Cardiac muscle cell (in vitro differentiated cells and primary cell): ENCODE measurements at regions not wholly inside any gene's neighbourhood (a gene's known extent, or its start where the extent isn't known, plus 50 kb on each side); places are given as distances from the start of the nearest gene placed in this dataset.

Experiments
- DNase-seq, 2 donors: peaks; one replicate each; pipeline versions ENCODE4 v3.0.0 to v3.0.0-alpha.2; 2010 to 2017; ENCODE audit warnings: low read depth in 1 of 2, low spot score in 1 of 2
- H3K27ac ChIP-seq: fragments of 200-600 bp; sonication (generic); 2 replicates; pipeline ENCODE4 v1.5.1; 2016
- H3K27me3 ChIP-seq: fragments of 200-600 bp; sonication (generic); 2 replicates; pipeline ENCODE4 v1.6.0; 2016; ENCODE audit warnings: control low read depth
- H3K36me3 ChIP-seq: fragments of 200-600 bp; sonication (generic); 2 replicates; pipeline ENCODE4 v1.5.1; 2016; ENCODE audit warnings: control low read depth
- H3K4me1 ChIP-seq: fragments of 200-600 bp; sonication (generic); 2 replicates; pipeline ENCODE4 v1.8.1; 2017; ENCODE audit warnings: low read depth, mild to moderate bottlenecking, mixed run types
- H3K4me3 ChIP-seq: fragments of 200-600 bp; sonication (generic); 2 replicates; pipeline ENCODE4 v1.5.1; 2016; ENCODE audit warnings: mild to moderate bottlenecking
- H3K9me3 ChIP-seq: fragments of 200-600 bp; sonication (generic); 2 replicates; pipeline ENCODE4 v1.5.1; 2017; ENCODE audit warnings: low read depth, mild to moderate bottlenecking, control low read depth
- CTCF ChIP-seq: IDR thresholded peaks from 2 replicates; pipeline ENCODE4 v1.5.1; 2012; ENCODE audit warnings: low read depth, mild to moderate bottlenecking, low read length

GRCh38 chr5:67538855-67539506 is 342.4 kb upstream of the CD180 start:
- DNase-seq = no peak
- Histone ChIP-seq H3K27me3 (no peaks in the 10 kb centered on the region), H3K9me3 (no peaks in the 10 kb centered on the region), H3K36me3 (no peaks in the 10 kb centered on the region), H3K4me3 (no peak overlapping the region), H3K4me1 (peaks cover 24% of the 10 kb centered on the region), H3K27ac (no peak overlapping the region)
- no peak for TF ChIP-seq CTCF

GRCh38 chr5:67537439-67538148 is 341.0 kb upstream of the CD180 start:
- H3K9me3 ChIP-seq = no peaks in the 10 kb centered on the region
- H3K4me3 ChIP-seq = no peak overlapping the region
- TF ChIP-seq CTCF = no peak
- H3K27me3 ChIP-seq = no peaks in the 10 kb centered on the region
- H3K27ac ChIP-seq = no peak overlapping the region
- H3K4me1 ChIP-seq = peaks cover 24% of the 10 kb centered on the region
- DNase-seq = peak in 1 of 2 donors; percentile 53
- H3K36me3 ChIP-seq = no peaks in the 10 kb centered on the region

GRCh38 chr5:67536866-67537265 is 340.3 kb upstream of the CD180 start:
- Histone ChIP-seq H3K36me3 (no peaks in the 10 kb centered on the region), H3K27me3 (no peaks in the 10 kb centered on the region), H3K4me1 (peaks cover 24% of the 10 kb centered on the region), H3K27ac (no peak overlapping the region), H3K9me3 (no peaks in the 10 kb centered on the region), H3K4me3 (no peak overlapping the region)
- peak; percentile 20 to 53 for DNase-seq
- no peak for TF ChIP-seq CTCF

- DNase-seq = peak in 1 of 2 donors; percentile 36
- Histone ChIP-seq H3K27ac (no peak overlapping the region), H3K36me3 (no peaks in the 10 kb centered on the region), H3K9me3 (no peaks in the 10 kb centered on the region), H3K27me3 (no peaks in the 10 kb centered on the region), H3K4me3 (no peak overlapping the region), H3K4me1 (no peaks in the 10 kb centered on the region)
- TF ChIP-seq CTCF = no peak
Observed at GRCh38 chr5:67530609-67531255, 334.1 kb upstream of the CD180 start.

GRCh38 chr5:67528953-67529352 is 332.4 kb upstream of the CD180 start:
- no peaks in the 10 kb centered on the region for H3K27me3 ChIP-seq
- no peak overlapping the region for H3K27ac ChIP-seq

More at GRCh38 chr5:67528953-67529352, 332.4 kb upstream of the CD180 start:
- H3K9me3 ChIP-seq = no peaks in the 10 kb centered on the region
- no peaks in the 10 kb centered on the region for H3K4me1 ChIP-seq
- H3K4me3 ChIP-seq = no peak overlapping the region
- DNase-seq = no peak
- H3K36me3 ChIP-seq = no peaks in the 10 kb centered on the region
- no peak for TF ChIP-seq CTCF
